Fibroblast of pulmonary artery (primary cell): ENCODE measurements at regions not wholly inside any gene's neighbourhood (a gene's known extent, or its start where the extent isn't known, plus 50 kb on each side); places are given as distances from the start of the nearest gene placed in this dataset.

ENCODE experiments used
- DNase-seq: peaks from one replicate; pipeline ENCODE4 v3.0.0-alpha.2; 2010; ENCODE audit warnings: low read depth
- H3K4me3 ChIP-seq: replicated peaks from 2 replicates; pipeline ENCODE4 v1.5.1; 2011; ENCODE audit warnings: low read depth, mild to moderate bottlenecking, control low read depth, low read length, moderate library complexity
- TF ChIP-seq, protein P1 (sequence below): IDR thresholded peaks from 2 replicates; pipeline ENCODE4 v1.5.1; 2011; ENCODE audit warnings: mild to moderate bottlenecking, control low read depth, low read length, inconsistent platforms; ENCODE audit errors: missing control alignments

DNA sequence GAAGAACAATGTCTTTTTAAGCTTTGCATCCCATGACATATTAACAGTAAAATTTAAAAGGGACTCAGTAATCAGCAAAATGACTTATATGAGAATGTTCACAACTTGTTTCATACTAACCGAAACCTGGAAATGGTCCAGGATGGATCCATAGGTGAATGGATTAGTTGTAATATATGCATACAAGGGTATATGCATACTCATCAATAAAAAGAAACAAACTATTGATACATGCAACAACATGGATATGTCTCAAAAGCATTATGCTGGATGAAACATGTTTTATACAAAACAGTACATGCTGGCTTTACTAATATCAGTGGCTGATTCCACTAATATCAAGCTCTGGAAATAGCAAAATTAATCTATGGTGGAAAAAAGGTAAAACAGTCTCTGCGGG is 108.5 kb upstream of the HIVEP1 start:
- TF ChIP-seq, protein P1, sequence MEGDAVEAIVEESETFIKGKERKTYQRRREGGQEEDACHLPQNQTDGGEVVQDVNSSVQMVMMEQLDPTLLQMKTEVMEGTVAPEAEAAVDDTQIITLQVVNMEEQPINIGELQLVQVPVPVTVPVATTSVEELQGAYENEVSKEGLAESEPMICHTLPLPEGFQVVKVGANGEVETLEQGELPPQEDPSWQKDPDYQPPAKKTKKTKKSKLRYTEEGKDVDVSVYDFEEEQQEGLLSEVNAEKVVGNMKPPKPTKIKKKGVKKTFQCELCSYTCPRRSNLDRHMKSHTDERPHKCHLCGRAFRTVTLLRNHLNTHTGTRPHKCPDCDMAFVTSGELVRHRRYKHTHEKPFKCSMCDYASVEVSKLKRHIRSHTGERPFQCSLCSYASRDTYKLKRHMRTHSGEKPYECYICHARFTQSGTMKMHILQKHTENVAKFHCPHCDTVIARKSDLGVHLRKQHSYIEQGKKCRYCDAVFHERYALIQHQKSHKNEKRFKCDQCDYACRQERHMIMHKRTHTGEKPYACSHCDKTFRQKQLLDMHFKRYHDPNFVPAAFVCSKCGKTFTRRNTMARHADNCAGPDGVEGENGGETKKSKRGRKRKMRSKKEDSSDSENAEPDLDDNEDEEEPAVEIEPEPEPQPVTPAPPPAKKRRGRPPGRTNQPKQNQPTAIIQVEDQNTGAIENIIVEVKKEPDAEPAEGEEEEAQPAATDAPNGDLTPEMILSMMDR, result no peak
- H3K4me3 ChIP-seq, result no peak overlapping the region
- DNase-seq, result no peak

DNA sequence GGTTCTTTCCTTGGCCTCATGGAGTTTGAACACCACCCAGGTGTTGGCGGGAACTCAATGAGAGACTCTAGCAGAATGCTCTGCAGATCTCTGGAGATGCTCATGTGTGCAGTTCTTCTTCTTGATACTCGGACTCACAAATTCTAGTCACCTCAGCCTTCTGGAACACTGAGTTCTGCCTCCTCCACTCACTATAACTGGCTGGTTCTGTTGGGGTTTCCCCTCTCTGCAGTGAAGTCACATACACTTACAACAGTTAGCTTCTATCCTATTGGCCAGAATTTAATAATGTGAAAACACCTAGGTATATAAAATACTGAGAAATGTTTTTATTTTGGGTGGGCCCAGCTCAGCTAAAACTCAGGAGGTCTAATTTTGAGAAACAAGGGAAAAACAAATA is 109.6 kb upstream of the HIVEP1 start:
- TF ChIP-seq, protein P1, result no peak
- H3K4me3 ChIP-seq, result no peak overlapping the region
- no peak for DNase-seq

DNA sequence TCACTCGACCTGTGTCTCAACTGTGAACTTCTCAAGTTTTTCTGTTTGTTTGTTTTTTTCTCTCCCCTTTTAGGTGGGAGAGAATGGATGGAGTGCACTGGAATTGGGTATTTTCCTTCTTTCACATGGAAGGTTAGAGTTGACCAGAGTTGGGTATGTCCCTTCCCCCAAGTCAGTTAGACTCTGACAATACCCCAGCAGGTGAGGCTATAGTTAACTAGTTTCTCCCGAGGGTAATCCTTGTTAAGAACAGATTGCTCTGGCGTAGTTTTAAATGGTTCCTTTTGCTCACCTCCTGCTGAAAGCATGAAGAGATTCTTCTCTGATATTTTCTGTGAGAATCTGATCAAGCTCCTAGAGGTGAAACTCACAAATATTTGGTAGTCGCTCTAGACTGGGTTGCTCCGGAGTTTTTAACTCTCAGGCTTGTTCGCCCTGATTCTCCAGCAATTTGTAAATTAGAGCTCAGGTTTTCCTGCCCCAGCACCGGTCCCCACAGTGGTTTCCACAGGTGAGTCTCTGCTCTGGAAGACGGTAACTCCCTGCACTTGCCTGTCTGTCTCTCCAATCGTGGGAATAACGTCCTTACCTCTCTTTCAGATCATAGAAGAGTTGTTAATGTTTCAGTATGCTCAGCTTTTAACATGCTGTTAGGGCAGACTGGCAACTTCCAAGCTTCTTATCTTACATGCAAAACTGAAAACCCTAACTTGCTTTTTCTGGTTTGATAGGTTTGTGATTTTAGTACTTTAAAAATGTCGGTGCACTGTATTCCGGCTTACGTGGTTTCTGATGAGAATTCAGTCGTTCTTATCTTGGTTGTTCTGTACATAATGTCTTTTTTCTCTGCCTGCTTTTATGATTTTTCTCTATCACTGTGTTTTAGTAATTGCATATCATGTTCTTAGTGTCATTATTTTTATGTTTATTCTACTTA is 111.2 kb upstream of the HIVEP1 start:
- no peak overlapping the region for H3K4me3 ChIP-seq
- no peak for DNase-seq
- TF ChIP-seq, protein P1, result no peak

DNA sequence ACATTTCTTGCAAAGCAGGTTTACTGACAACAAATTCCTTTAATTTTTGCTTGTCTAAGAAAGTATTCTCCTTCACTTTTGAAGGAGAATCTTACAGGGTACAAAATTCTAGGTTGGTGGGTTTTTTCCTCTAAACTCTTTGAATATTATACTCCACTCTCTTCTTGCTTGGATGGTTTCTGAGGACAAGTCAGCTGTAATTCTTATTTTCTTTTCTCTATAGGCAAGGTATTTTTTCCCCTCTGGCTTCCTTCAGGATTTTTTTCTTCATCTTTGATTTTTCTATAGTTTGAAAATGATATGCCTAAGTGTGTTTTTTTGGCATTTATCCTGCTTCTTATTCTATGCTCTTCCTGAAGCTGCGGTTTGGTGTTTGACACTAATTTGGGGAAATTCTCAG is 112.5 kb upstream of the HIVEP1 start:
- DNase-seq, result no peak
- TF ChIP-seq, protein P1, result no peak
- H3K4me3 ChIP-seq, result no peak overlapping the region

DNA sequence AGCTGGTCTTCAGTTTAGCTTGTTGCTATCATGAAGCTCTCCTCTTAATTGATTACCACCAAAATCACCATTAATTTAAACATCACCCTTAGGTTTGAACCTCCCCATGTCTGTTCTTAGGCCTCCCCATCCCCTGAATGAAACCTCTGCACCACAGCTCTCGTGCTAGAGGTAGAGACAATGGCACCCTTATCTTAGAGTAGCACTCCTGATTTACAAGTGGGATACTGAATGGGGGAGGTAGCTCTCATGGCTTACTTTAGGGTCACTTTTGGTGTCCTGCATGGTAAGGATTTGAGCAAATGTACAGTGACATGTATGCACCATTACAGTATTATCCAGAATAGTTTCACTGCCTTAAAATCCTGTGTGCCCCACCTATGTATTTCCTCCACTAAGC is 115.6 kb upstream of the ADTRP start:
- no peak overlapping the region for H3K4me3 ChIP-seq
- TF ChIP-seq, protein P1, result no peak
- no peak for DNase-seq

DNA sequence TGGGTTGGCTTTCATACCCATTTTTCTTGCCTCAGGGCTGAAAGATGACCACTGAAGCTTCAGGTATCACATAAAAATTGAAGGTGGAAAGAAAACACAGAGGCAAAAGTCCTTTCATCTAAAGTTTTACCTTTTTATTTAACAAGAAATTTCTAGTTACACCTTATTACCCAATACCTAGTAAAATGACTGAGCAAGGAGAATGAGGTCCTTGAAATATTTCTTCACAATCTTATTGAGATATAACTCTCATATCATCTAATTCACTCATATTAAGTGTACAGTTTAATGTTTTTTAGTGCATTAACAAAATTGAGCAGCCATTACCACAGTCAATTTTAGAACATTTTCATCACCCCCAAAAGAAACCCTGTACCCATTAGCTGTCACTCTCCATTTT is 112.9 kb upstream of the ADTRP start:
- no peak overlapping the region for H3K4me3 ChIP-seq
- TF ChIP-seq, protein P1, result no peak
- DNase-seq, result no peak

DNA sequence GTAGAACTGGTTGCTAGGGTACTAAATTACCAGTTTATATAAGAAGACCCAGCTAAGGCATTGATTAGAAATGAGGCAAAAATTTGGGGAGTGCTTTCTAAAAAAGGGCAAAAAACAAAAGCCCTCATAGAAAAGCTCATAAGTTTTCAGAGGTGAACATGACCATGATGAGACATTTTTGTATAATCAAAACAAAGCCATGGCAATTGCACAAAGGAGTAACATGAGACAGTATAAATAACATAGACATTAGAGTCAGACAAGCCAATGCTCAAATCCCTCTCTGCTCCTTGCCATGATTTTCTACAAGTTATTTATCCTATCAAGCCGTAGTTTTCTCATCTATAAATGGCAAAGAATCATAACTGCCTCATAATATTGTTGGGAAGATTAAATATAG is 112.2 kb upstream of the ADTRP start:
- DNase-seq, result no peak
- TF ChIP-seq, protein P1, result no peak

More for the DNA sequence above, 112.2 kb upstream of the ADTRP start:
- no peak overlapping the region for H3K4me3 ChIP-seq
